Activated CD4-positive, alpha-beta T cell treated with anti-CD3 and anti-CD28 coated beads, Interleukin-2, amount 50 U/mL, for 1 hour (primary cell): ENCODE measurements at regions not wholly inside any gene's neighbourhood (a gene's known extent, or its start where the extent isn't known, plus 50 kb on each side); places are given as distances from the start of the nearest gene placed in this dataset.
"Not testable (repeated sequence)": the region's sequence is repeated elsewhere in the genome, so short reads cannot be mapped to it uniquely, and the experiment has no call there.

Experiments used
- DNase-seq: peaks from one replicate; pipeline ENCODE4 v3.0.0-alpha.2; 2020

DNA sequence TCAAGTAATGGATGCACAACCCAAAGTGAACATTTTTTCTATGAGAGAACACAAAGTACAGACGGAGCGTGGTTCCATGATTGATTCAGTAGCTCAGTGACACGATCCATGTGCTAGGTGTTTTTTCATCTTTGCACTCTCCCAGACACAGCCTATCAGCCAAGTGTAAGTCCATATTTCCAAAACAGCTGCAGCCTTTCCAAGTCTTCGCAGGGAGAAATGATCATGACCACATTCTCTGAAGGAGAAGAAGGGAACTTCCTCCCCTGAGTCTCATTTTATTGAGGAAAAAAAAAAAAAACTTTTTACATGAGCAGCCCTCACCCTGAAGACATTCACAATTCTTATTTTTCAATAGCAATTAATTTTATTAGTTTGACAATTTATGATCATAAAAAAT, 958.3 kb downstream of the LTN1 start:
- DNase-seq = not testable (repeated sequence)

DNA sequence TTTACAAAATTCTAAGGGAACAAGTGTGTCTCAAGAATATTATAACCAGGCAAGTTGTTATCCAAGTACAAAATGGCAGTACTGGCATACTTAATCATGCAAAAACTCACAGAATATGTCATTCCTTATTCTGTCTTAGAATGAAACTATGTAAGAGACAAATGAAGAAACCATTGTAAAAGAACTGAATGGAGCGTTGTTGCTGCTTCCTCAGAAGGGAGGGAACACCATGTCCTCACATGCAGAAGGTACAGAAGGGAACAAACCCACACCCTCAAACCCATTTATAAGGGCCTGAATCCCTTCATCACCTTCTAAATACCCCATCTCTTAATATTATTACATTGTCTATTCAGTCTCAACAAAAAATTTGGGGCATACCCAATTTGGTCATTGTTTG, 960.0 kb downstream of the LTN1 start:
- not testable (repeated sequence) for DNase-seq

DNA sequence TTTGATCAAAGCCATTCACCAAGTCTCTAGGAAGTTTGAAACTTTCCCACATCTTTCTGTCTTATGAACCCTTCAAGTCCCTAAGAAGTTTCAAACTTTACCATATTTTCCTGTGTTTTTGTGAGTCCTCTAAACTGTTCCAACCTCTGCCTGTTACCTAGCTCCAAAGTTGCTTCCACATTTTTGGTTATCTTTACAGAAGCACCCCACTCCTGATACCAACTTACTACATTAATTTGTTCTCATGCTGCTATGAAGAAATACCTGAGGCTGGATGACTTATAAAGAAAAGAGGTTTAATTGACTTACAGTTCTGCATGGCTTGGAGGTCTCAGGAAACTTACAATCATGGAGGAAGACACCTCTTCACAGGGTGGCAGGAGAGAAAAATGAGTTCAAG, 961.6 kb downstream of the LTN1 start:
- not testable (repeated sequence) for DNase-seq

GRCh38 chr21:28025111-28025510, 967.6 kb downstream of the LTN1 start:
- no peak for DNase-seq

DNA sequence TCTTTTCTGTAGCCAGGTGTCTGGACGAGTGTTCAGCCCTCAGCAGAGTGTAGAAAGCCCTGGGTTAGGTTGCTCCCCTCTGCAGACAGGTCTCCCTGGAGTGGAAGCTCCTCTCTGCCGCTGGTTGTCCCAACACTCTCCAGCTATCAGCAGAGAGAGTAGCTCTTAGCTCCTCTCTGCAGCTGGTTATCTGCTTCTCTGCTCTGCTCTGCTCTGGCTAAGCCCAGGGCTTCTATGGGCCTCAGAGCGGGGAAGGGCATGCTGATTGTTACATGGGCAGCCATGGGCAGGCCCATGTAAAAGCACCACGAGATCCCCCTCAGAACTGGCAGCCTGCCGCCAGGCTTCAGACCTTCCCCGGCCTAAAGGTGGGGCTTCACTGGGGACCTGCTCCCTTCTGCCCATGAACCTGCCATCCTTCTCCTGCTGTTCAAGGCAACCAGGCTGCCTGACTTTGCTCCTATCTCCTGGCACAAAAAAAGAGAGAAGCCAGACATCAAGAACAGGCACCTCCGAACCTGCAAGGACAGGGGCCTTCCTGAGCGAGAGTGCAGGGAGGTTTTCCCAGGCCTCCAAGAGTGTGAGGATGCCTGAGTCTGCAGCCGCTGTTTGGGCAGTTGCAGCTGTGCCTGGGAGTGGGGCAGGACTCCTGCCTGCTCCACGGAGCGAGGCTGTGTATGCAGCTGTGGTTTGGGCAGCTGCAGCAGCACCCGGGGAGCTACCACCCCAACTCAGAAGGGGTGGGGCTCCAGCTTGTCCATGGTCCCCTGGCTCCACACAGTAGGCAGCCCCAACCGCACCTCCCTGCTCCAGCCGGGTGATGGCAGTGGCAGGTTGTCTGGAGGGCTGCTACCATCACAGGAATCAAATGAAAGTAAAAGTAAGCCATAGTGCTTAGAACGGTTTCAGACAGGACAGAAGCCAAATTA, 973.7 kb downstream of the LTN1 start:
- no peak for DNase-seq

- DNase-seq = no peak
Measured at GRCh38 chr21:28018213-28018612, 974.5 kb downstream of the LTN1 start.

- DNase-seq = no peak
Measured at GRCh38 chr21:28016571-28016970, 976.1 kb downstream of the LTN1 start.

DNA sequence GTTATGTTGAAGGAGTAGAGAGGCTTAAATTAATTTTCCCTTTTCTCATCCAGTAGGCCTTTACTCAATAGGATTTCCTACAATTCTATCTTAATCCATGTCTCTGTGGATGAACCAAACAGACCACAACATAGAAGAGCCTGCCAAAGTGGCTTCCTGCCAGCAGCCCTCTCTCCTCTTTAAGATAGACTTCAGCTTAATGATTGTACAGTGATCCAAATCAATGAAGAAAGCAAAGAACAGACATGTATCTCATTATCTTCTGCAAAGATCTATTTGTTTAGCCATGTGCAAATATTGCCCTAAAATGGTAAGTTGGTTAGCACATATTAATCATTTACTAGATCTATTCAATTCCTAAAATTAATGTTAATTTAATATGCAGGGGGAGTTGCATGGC, 979.6 kb downstream of the LTN1 start:
- not testable (repeated sequence) for DNase-seq

DNA sequence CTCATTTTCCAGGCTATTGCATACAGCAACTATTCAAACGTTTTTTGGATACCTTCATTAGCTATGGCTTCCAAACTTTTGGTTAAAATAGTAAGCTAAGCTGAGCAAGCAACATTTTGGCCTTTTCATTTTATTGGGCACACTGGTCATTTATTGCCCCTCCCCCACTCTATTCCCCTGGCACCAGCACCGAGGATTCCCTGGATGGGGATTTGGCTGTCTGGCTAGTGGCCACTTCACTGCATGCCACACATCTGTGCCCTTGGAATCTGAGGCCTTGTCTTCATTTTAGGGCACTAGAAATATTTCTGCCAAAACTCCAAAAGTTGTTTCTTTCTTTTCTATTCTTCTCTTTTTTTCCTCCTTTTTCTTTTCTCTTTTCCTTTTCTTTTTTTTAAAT, 980.7 kb downstream of the LTN1 start:
- not testable (repeated sequence) for DNase-seq

DNA sequence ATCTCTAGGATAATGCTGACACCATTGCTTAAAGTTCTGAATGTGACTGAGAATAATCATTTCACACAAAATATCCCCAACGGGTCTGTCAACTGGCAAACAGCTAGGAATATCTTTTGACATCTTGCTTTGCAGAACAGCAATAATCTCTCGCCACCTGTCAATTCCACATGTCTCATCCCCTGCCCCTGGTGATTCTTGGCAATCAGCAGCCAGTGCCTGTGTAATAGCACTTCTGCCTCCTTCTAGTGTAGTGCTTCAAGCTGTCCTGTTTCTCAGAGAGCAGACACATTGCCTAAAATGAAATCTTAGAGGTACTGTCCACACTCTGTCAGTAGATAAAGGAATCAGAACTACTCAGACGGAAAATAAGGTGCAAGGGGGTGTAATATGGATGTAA, 984.4 kb downstream of the LTN1 start:
- not testable (repeated sequence) for DNase-seq

DNA sequence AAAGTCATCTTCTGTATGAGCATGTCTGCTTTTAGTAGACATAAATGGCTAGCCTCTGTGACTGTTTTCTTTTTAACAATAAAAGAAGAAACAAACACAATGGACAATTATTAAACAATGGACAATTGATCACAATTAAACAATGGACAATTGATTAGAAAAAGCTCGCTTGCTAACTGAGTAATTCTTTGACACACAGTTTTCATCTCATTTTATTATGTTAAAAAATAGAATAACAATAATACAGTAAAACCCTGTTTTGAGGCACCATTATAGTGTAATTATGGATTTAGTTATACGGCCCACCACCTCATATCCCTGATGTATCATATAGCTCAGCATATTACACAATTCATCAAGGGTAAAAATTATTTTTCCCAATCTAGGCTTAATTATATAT, 989.0 kb downstream of the LTN1 start:
- DNase-seq = not testable (repeated sequence)

GRCh38 chr21:27996906-27997305, 995.8 kb downstream of the LTN1 start:
- DNase-seq = not testable (repeated sequence)

GRCh38 chr21:27984663-27985325, 1007.9 kb downstream of the LTN1 start:
- DNase-seq = not testable (repeated sequence)

GRCh38 chr21:27979446-27979845, 1012.6 kb upstream of the ADAMTS5 start:
- DNase-seq = not testable (repeated sequence)

- no peak for DNase-seq
Measured at GRCh38 chr21:27975514-27975913, 1008.6 kb upstream of the ADAMTS5 start.

GRCh38 chr21:27974152-27974551, 1007.3 kb upstream of the ADAMTS5 start:
- DNase-seq = not testable (repeated sequence)

GRCh38 chr21:27968240-27968639, 1001.4 kb upstream of the ADAMTS5 start:
- DNase-seq = not testable (repeated sequence)

- no peak for DNase-seq
Measured at GRCh38 chr21:27954543-27955165, 987.8 kb upstream of the ADAMTS5 start.

DNA sequence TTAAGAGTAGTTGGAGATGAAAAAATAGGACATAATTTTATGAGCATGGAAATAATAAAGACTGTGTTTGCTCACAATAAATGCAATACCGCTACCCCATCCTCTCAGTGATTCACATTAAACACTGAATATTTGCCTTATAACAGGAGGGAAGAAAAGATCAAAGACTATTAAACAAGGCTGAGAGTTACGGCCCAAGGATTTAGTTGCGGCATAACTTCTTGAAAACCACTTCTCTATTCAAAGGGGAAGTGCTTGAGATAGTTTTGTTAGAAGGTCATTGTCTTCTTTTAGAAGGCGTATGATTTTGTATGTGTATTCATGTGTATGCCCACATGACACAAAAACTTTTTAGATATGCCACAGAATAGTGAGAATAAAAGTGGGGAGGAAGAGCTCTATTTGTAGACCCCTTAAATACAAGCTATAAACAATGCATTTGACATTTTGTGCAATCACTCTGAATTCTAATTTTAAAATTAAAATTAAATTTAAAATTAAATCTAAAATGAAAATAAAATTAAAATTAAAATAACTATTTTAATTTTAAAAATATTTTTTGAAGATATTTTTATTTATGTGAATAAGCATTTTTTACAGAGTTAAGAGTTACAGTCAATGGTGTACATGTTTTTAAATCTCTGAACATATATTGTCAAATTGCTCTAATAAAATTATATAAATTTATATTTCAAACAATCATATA, 986.6 kb upstream of the ADAMTS5 start:
- DNase-seq = no peak

GRCh38 chr21:27949093-27949492, 982.2 kb upstream of the ADAMTS5 start:
- not testable (repeated sequence) for DNase-seq

- not testable (repeated sequence) for DNase-seq
Measured at GRCh38 chr21:27930108-27930767, 963.4 kb upstream of the ADAMTS5 start.

DNA sequence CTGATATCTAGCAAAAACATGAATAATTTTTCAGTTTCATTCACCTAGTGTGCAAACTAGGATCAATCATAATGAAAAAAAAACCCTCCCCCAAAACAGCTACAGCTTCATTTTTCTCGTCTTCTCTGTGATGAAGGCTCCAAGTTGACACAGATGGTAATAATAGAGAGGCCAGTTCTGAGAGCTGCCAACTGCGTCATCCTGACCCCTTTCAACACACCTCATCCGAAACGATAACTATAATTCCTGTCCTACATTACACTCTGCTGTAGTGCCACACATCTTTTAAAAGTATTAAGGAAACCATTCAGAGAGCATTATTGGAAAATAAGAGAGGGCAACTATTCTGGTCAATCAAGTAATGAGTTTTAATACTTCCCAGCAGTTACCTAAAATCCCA, 962.3 kb upstream of the ADAMTS5 start:
- not testable (repeated sequence) for DNase-seq
